GM18505 (cell line): ENCODE measurements at regions not wholly inside any gene's neighbourhood (a gene's known extent, or its start where the extent isn't known, plus 50 kb on each side); places are given as distances from the start of the nearest gene placed in this dataset.

Experiments
- ATAC-seq: cut with Tn5 transposase; IDR thresholded peaks from one replicate; pipeline ENCODE4 v1.9.1; 2021; ENCODE audit not compliant: unreplicated experiment
- POLR2A ChIP-seq: IDR thresholded peaks from 4 replicates; pipeline ENCODE4 v1.6.1; 2011; ENCODE audit warnings: borderline replicate concordance; ENCODE audit not compliant: insufficient read depth, insufficient read length; ENCODE audit errors: extremely low read depth

DNA sequence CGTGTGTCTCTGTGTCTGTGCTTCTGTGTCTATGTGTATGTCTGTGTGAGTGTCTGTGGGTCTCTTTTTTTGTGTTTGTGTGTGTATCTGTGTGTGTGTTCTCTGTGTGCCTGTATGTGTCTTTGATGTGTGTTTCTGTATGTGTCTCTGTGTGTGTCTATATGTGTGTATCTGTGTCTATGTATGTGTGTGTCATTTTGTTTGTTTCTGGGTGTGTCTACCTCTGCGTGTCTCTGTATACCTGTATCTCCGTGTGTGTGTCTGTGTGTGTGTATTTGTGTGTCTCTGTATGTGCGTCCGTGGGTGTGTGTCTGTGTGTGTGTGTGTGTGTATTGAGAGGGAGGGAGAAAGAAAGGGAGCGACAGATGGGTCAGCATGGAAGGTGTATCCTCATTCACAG, 106.3 kb upstream of the TRABD2B start:
- no peak for TF ChIP-seq POLR2A
- no peak for ATAC-seq

DNA sequence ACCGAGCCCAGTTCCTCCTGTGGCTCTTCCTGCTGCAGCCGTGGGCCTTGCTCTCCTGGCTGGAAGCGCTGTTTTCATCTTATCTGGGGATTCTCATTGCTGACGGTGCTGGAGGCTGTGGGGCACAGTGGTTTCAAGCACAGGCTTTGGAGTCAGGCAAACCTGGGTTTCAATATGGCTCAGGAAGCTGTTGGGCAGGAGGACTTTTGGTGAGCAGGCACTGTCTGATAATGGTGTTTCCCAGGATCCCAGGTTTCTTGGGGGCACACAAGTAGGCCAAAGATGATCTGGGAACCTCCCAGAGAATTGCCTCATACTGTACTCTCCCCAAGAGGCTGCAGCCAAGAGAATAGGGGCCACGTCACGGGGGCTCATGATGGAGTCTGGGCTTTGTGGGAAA, 105.6 kb upstream of the TRABD2B start:
- TF ChIP-seq POLR2A = no peak
- no peak for ATAC-seq

- no peak for ATAC-seq
These were observed 102.0 kb upstream of the TRABD2B start for GRCh38 chr1:48099072-48099773.

GRCh38 chr1:48093696-48094528, 96.7 kb upstream of the TRABD2B start:
- ATAC-seq = peak; percentile 100

More at GRCh38 chr1:48099072-48099773, 102.0 kb upstream of the TRABD2B start:
- no peak for TF ChIP-seq POLR2A

GRCh38 chr1:48093147-48093546, 96.0 kb upstream of the TRABD2B start:
- ATAC-seq = no peak
- TF ChIP-seq POLR2A = no peak

More at GRCh38 chr1:48093696-48094528, 96.7 kb upstream of the TRABD2B start:
- TF ChIP-seq POLR2A = no peak

- no peak for TF ChIP-seq POLR2A
- ATAC-seq = no peak
These were observed 95.2 kb upstream of the TRABD2B start for GRCh38 chr1:48092401-48092800.

GRCh38 chr1:48089356-48089891, 92.2 kb upstream of the TRABD2B start:
- no peak for TF ChIP-seq POLR2A
- ATAC-seq = no peak

DNA sequence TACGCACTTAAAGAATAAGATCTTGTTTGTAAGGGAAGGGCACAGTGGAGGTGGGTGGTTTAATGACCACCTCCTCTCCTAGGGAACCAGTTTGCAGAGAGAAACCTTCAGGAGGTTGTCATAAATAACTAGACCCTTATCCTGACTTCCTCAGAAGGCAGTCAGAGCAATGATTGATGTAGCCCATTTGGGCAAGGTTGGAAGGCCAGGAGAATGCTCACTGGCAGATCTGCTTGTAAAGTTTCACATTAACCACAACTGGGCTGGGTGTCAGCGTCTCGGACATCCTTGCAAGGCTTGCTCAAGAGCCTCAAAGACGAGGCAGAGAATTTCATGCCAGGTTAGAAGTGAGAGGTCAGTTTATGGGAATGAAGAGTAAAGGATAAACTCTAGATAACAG, 87.6 kb upstream of the TRABD2B start:
- no peak for TF ChIP-seq POLR2A
- no peak for ATAC-seq

GRCh38 chr1:48082271-48082962, 85.2 kb upstream of the TRABD2B start:
- ATAC-seq = no peak
- no peak for TF ChIP-seq POLR2A

GRCh38 chr1:48080331-48081255, 83.4 kb upstream of the TRABD2B start:
- TF ChIP-seq POLR2A = no peak
- ATAC-seq = no peak

DNA sequence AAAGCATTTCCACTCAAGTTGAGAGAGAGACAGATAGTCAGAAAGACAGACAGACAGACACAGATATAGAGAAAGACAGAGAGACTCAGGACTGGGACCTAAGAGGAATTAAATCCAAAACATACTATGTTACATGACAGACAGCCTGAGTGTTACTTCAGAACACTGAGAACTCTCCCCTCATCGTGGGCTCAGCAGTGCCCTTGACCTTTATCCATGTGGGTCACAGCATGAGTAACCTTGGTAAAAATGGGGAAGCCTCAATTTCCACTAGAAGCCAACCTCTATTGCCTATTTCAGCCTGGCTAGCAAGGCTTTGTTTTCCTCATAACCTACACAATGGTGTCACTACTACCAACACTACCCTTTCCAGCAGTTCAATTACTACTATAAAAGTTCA, 81.9 kb upstream of the TRABD2B start:
- ATAC-seq = no peak
- TF ChIP-seq POLR2A = no peak

DNA sequence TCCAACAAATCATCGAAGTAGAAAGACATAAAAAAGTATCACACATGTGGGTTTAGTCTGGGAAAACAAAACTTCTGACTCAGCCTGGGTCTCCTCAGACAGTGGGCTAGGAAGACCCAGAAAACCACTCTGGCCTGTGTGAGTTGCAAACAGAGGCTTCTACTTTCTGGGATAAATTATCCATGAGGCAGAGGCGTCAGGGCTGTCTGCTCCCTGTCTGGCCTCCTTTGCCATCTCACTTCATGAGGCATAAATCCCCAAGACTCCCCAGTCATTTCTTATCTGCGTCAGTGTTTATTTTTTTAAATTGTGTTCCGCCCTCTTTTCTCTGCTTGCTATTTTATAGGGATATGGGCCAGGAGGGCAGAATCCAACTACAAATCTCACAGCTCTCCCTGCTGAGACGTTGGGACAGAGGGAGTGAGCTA, 80.6 kb upstream of the TRABD2B start:
- no peak for ATAC-seq
- no peak for TF ChIP-seq POLR2A
